Body of pancreas (tissue), 4 donors: ENCODE measurements at regions not wholly inside any gene's neighbourhood (a gene's known extent, or its start where the extent isn't known, plus 50 kb on each side); places are given as distances from the start of the nearest gene placed in this dataset.
"Not testable (repeated sequence)": the region's sequence is repeated elsewhere in the genome, so short reads cannot be mapped to it uniquely, and the experiment has no call there.

Source experiments
- POLR2A ChIP-seq, 3 donors: fragments of 450-650 bp; IDR thresholded peaks; one replicate each; pipeline ENCODE4 v1.6.1; 2016; ENCODE audit warnings: antibody characterized with exemption in 3 of 3, mild to moderate bottlenecking in 2 of 3
- TF ChIP-seq, protein P1 (sequence below), 7 experiments: fragments of 450-650 bp in 4 of 7; fragments of 200-600 bp in 3 of 7; sonication (generic) in 3 of 7; IDR thresholded peaks; one replicate each; pipeline ENCODE4 v1.5.1; 2016 to 2019; ENCODE audit warnings: antibody characterized with exemption in 7 of 7

DNA sequence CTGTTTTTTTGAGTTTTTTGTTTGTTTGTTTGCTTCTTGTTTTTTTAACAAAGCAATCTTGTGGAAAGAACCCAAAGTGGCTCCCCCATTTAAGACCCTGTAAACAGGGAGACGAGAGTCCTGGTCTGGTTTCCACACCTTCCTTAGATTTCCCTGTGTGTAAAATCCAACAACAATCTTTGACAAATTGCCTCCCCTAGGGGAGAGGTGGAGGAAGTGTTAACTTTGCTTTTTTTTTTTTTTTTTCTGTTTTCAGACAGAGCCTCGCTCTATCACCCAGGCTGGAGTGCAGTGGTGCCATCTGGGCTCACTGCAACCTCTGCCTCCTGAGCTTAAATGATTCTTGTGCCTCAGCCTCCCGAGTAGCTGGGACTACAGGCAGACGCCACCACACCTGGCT, 136.0 kb downstream of the OTOP1 start:
- TF ChIP-seq, protein P1, sequence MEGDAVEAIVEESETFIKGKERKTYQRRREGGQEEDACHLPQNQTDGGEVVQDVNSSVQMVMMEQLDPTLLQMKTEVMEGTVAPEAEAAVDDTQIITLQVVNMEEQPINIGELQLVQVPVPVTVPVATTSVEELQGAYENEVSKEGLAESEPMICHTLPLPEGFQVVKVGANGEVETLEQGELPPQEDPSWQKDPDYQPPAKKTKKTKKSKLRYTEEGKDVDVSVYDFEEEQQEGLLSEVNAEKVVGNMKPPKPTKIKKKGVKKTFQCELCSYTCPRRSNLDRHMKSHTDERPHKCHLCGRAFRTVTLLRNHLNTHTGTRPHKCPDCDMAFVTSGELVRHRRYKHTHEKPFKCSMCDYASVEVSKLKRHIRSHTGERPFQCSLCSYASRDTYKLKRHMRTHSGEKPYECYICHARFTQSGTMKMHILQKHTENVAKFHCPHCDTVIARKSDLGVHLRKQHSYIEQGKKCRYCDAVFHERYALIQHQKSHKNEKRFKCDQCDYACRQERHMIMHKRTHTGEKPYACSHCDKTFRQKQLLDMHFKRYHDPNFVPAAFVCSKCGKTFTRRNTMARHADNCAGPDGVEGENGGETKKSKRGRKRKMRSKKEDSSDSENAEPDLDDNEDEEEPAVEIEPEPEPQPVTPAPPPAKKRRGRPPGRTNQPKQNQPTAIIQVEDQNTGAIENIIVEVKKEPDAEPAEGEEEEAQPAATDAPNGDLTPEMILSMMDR (IDR thresholded peaks at IDR 0.05): not testable (repeated sequence)
- not testable (repeated sequence) for TF ChIP-seq POLR2A (IDR thresholded peaks at IDR 0.05)
